B cell (primary cell): ENCODE measurements at regions not wholly inside any gene's neighbourhood (a gene's known extent, or its start where the extent isn't known, plus 50 kb on each side); places are given as distances from the start of the nearest gene placed in this dataset.

ENCODE experiments used
- ATAC-seq: fragments of 200-7000 bp; cut with Tn5 transposase; one replicate; pipeline ENCODE4 v1.10.0; 2021; ENCODE audit warnings: low read depth, mild to moderate bottlenecking, moderate number of reproducible peaks, moderate library complexity
- CTCF ChIA-PET: fragments of 350-600 bp; sonication (Branson Sonifier 250); formaldehyde crosslinking; loops from one replicate; lab custom pipeline; 2021; ENCODE audit warnings: antibody characterized with exemption, inconsistent platforms; lab: Charles Lee
- POLR2A ChIA-PET: fragments of 350-600 bp; sonication (Branson Sonifier 250); formaldehyde crosslinking; loops from one replicate; lab custom pipeline; 2021; ENCODE audit warnings: antibody characterized with exemption; lab: Charles Lee
- DNase-seq: peaks from one replicate; pipeline ENCODE4 v3.0.0; 2013
- H2AFZ ChIP-seq: 2 replicates; pipeline ENCODE4 v1.6.1; 2012; ENCODE audit warnings: mild to moderate bottlenecking, low read depth, low read length; ENCODE audit not compliant: insufficient read depth, poor library complexity, severe bottlenecking
- H3K27ac ChIP-seq, 2 donors: 1 replicate in 1 of 2; 2 replicates in 1 of 2; pipeline ENCODE4 v1.5.1; 2012 to 2013; ENCODE audit warnings: low read length in 2 of 2, mild to moderate bottlenecking in 2 of 2, moderate library complexity in 1 of 2
- H3K27me3 ChIP-seq, 4 experiments: fragments of 200-600 bp in 1 of 4; sonication (generic) in 1 of 4; replicated peaks in 1 of 4; 1 replicate in 2 of 4; 2 replicates in 2 of 4; pipeline versions ENCODE4 v1.6.1 to v1.7.0; 2013 to 2016; ENCODE audit warnings: low read length in 3 of 4, mild to moderate bottlenecking in 2 of 4, mixed read lengths in 1 of 4, moderate library complexity in 1 of 4; ENCODE audit not compliant: insufficient read depth in 4 of 4, control insufficient read depth in 3 of 4; ENCODE audit errors: control extremely low read depth in 1 of 4
- H3K36me3 ChIP-seq, 2 experiments: replicated peaks in 1 of 2; 1 replicate in 1 of 2; 2 replicates in 1 of 2; pipeline versions ENCODE4 v1.6.1 to v1.7.1; 2013; ENCODE audit warnings: low read length in 1 of 2; ENCODE audit not compliant: insufficient read depth in 2 of 2, control insufficient read depth in 1 of 2; ENCODE audit errors: control extremely low read depth in 1 of 2, extremely low read depth in 1 of 2
- H3K4me1 ChIP-seq, 2 donors: fragments of 200-600 bp in 1 of 2; sonication (generic) in 1 of 2; 1 replicate in 1 of 2; 2 replicates in 1 of 2; pipeline versions ENCODE4 v1.5.1 to v1.6.1; 2013 to 2017; ENCODE audit warnings: low read length in 2 of 2; ENCODE audit not compliant: control insufficient read depth in 2 of 2, insufficient read depth in 2 of 2
- H3K4me2 ChIP-seq: replicated peaks from 2 replicates; pipeline ENCODE3; 2012; ENCODE audit warnings: mild to moderate bottlenecking, low read depth, low read length; ENCODE audit not compliant: poor library complexity, severe bottlenecking
- H3K4me3 ChIP-seq, 5 experiments: fragments of 200-600 bp in 1 of 5; sonication (generic) in 1 of 5; 1 replicate in 3 of 5; 2 replicates in 2 of 5; pipeline versions ENCODE4 v1.5.1 to v1.7.0; 2011 to 2016; ENCODE audit warnings: low read length in 4 of 5, mild to moderate bottlenecking in 4 of 5, low read depth in 2 of 5, control low read depth in 1 of 5, moderate library complexity in 1 of 5; ENCODE audit not compliant: insufficient read depth in 1 of 5; ENCODE audit errors: control extremely low read depth in 1 of 5, extremely low read depth in 1 of 5
- H3K79me2 ChIP-seq: fragments of 200-600 bp; sonication (generic); one replicate; pipeline ENCODE4 v1.6.0; 2016; ENCODE audit warnings: low read length; ENCODE audit not compliant: control insufficient read depth, insufficient read depth
- H3K9ac ChIP-seq: fragments of 200-600 bp; sonication (generic); 2 replicates; pipeline ENCODE4 v1.6.1; 2017; ENCODE audit warnings: mild to moderate bottlenecking, low read length, moderate library complexity
- H3K9me3 ChIP-seq, 3 donors: one replicate each; pipeline versions ENCODE4 v1.6.1 to v1.7.1; 2013; ENCODE audit warnings: low read length in 2 of 3; ENCODE audit not compliant: control insufficient read depth in 2 of 3, insufficient read depth in 1 of 3; ENCODE audit errors: control extremely low read depth in 1 of 3
- H4K20me1 ChIP-seq: 2 replicates; pipeline ENCODE4 v1.6.0; 2012; ENCODE audit warnings: mild to moderate bottlenecking, low read length; ENCODE audit not compliant: insufficient read depth, control insufficient read depth, poor library complexity, severe bottlenecking
- H3K27ac Mint-ChIP-seq: one replicate; pipeline ENCODE4 v1.8.0; 2021; ENCODE audit warnings: mixed read lengths
- H3K27me3 Mint-ChIP-seq: one replicate; pipeline ENCODE4 v1.8.0; 2021; ENCODE audit warnings: mixed read lengths
- H3K4me1 Mint-ChIP-seq: one replicate; pipeline ENCODE4 v1.8.0; 2021; ENCODE audit warnings: mixed read lengths
- H3K4me3 Mint-ChIP-seq: one replicate; pipeline ENCODE4 v1.8.0; 2021; ENCODE audit warnings: mixed read lengths
- H3K9me3 Mint-ChIP-seq: one replicate; pipeline ENCODE4 v1.8.0; 2022; ENCODE audit warnings: mixed read lengths; ENCODE audit not compliant: insufficient read depth
- CTCF ChIP-seq: fragments of 200-600 bp; IDR thresholded peaks from one replicate; pipeline ENCODE4 v1.8.0; 2022; ENCODE audit warnings: antibody characterized with exemption, mild to moderate bottlenecking
- EZH2 ChIP-seq: IDR thresholded peaks from 2 replicates; pipeline ENCODE4 v1.6.1; 2012; ENCODE audit warnings: borderline replicate concordance, low read depth, mild to moderate bottlenecking, moderate library complexity, low read length; ENCODE audit not compliant: insufficient read depth, poor library complexity, severe bottlenecking
- WGBS: methylation state at CpG from one replicate; pipeline ENCODE4 v1.1.5; 2013; ENCODE audit warnings: missing lambda C conversion rate; ENCODE audit not compliant: insufficient coverage; 5-methylcytosine and 5-hydroxymethylcytosine counted together
- intact Hi-C: fragments of 100-400 bp; cut with micrococcal nuclease; formaldehyde crosslinking; loops from one replicate; pipeline ENCODE4 v1.10.0; 2022

- no peak overlapping the region for H3K4me3 ChIP-seq
- DNase-seq: peak; percentile 3
- Mint-ChIP-seq H3K27ac (no peak overlapping the region), H3K4me3 (no peak overlapping the region), H3K27me3 (no peaks in the 10 kb centered on the region), H3K9me3 (no peaks in the 10 kb centered on the region), H3K4me1 (no peaks in the 10 kb centered on the region)
- H3K9me3 ChIP-seq: no peaks in the 10 kb centered on the region
- no peaks in the 10 kb centered on the region for H3K36me3 ChIP-seq
- ATAC-seq: no peak
- TF ChIP-seq CTCF (peak; percentile 3), EZH2 (no peak)
- peak overlapping the region; percentile 51 for H2AFZ ChIP-seq
- no peaks in the 10 kb centered on the region for H3K4me1 ChIP-seq
- H3K4me2 ChIP-seq: no peak overlapping the region
- no peaks in the 10 kb centered on the region for H4K20me1 ChIP-seq
- ChIA-PET POLR2A (no interaction called here), CTCF (interaction anchor here (0.6 kb wide), 1 partner anchor 37 kb away, joined by 3 read pairs; no protein-coding TSS in a partner anchor)
- intact Hi-C loops: no loop called here
- H3K27ac ChIP-seq: no peak overlapping the region
- no peaks in the 10 kb centered on the region for H3K79me2 ChIP-seq
- H3K9ac ChIP-seq: no peak overlapping the region
- H3K27me3 ChIP-seq: no peaks in the 10 kb centered on the region
- 6% methylated on average over 5 of the region's 5 CpGs for WGBS
Observed at GRCh38 chr21:22575165-22575584, 1577.0 kb downstream of the NCAM2 start.

GRCh38 chr21:22579741-22580140, 1581.5 kb downstream of the NCAM2 start:
- no peaks in the 10 kb centered on the region for H3K27me3 ChIP-seq
- H2AFZ ChIP-seq: no peak overlapping the region
- H3K9me3 ChIP-seq: peaks cover 0 to 10% (median under 1%) of the 10 kb centered on the region in 3 donors
- DNase-seq (no peak), ATAC-seq (no peak)
- Mint-ChIP-seq H3K4me3 (no peak overlapping the region), H3K9me3 (no peaks in the 10 kb centered on the region), H3K27ac (no peak overlapping the region), H3K4me1 (no peaks in the 10 kb centered on the region), H3K27me3 (no peaks in the 10 kb centered on the region)
- intact Hi-C loops: no loop called here
- ChIA-PET CTCF (no interaction called here), POLR2A (no interaction called here)
- H3K4me1 ChIP-seq: no peaks in the 10 kb centered on the region
- H3K27ac ChIP-seq: no peak overlapping the region
- no peak overlapping the region for H3K4me2 ChIP-seq
- no peaks in the 10 kb centered on the region for H3K36me3 ChIP-seq
- no peak overlapping the region for H3K4me3 ChIP-seq
- no peaks in the 10 kb centered on the region for H3K79me2 ChIP-seq
- TF ChIP-seq EZH2: no peak
- no peak for TF ChIP-seq CTCF
- no peaks in the 10 kb centered on the region for H4K20me1 ChIP-seq
- H3K9ac ChIP-seq: no peak overlapping the region
